Parathyroid adenoma (tissue), 2 donors: ENCODE measurements at regions not wholly inside any gene's neighbourhood (a gene's known extent, or its start where the extent isn't known, plus 50 kb on each side); places are given as distances from the start of the nearest gene placed in this dataset.

Experiments used
- H2AFZ ChIP-seq: fragments of 300-600 bp; sonication (generic); one replicate; pipeline ENCODE4 v1.7.0; 2017; ENCODE audit warnings: antibody characterized with exemption, mild to moderate bottlenecking
- H3K27ac ChIP-seq: fragments of 300-600 bp; sonication (generic); one replicate; pipeline ENCODE4 v1.7.0; 2017
- H3K27me3 ChIP-seq: fragments of 300-600 bp; sonication (generic); one replicate; pipeline ENCODE4 v1.7.0; 2017; ENCODE audit warnings: low read length; ENCODE audit not compliant: control insufficient read depth, insufficient read depth
- H3K36me3 ChIP-seq: fragments of 300-600 bp; sonication (generic); one replicate; pipeline ENCODE4 v1.7.0; 2017; ENCODE audit warnings: low read length; ENCODE audit not compliant: control insufficient read depth, insufficient read depth
- H3K4me1 ChIP-seq: fragments of 300-600 bp; sonication (generic); one replicate; pipeline ENCODE4 v1.7.0; 2017; ENCODE audit warnings: control low read depth
- H3K4me2 ChIP-seq: fragments of 300-600 bp; sonication (generic); one replicate; pipeline ENCODE4 v1.7.0; 2017; ENCODE audit warnings: low read length
- H3K4me3 ChIP-seq: fragments of 300-600 bp; sonication (generic); one replicate; pipeline ENCODE4 v1.7.0; 2017; ENCODE audit warnings: low read depth, low read length
- H3K79me2 ChIP-seq: fragments of 300-600 bp; sonication (generic); one replicate; pipeline ENCODE4 v1.7.0; 2017; ENCODE audit warnings: control low read depth
- H3K9ac ChIP-seq: fragments of 300-600 bp; sonication (generic); one replicate; pipeline ENCODE4 v1.7.0; 2017; ENCODE audit warnings: mild to moderate bottlenecking
- H3K9me3 ChIP-seq: fragments of 300-600 bp; sonication (generic); one replicate; pipeline ENCODE4 v1.7.0; 2017; ENCODE audit warnings: low read length; ENCODE audit not compliant: control insufficient read depth
- TF ChIP-seq, protein P1 (sequence below): fragments of 300-600 bp; sonication (generic); IDR thresholded peaks from one replicate; pipeline ENCODE4 v1.7.0; 2017; ENCODE audit warnings: antibody characterized with exemption, mild to moderate bottlenecking
- donor health status: primary hyperparathyroidism.

DNA sequence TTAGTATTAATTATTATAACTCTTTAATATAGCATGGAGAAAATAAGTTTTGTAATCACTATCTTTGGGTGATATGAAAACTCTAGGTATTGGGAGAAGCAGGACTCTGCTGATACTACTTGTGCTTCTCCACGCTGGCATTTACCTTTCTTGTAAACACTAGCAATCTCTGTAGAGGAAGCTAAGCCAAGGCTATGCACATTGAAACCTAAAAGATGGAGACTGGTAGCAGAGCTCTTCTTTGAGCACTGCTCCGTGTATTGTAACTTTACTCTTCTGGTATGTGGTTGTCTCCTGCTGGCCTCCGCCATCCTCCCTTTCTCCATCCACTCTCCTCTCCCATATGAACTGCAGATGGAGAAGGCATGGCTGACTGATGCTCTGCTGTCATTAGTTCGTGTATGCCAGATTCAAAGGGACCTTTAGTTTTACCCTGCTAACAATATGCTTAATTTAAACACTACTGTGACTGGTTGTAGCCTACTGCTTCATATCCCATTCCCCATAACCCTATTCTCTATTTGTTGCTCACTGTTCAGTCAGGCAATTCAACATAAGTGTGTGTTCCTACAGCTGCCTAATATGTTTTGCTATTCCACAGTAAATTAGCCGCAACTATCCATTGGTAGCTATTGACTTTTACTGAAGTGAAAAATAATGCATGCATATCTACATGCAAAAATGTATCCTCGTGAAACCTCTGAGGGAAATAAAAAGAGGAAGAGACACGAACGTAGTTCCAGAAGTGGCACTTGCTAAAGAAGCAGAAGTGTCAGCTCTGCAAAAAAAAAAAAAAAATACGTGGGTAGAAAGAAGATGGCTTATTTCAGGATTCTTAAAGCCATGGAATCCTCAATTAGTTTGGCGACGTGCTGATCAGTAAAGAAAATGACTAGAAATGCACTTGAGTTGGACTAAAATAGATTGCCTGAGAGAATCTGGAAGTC, 55.6 kb upstream of the CCSER1 start:
- Histone ChIP-seq H3K9ac (no peak overlapping the region), H2AFZ (no peak overlapping the region), H3K27ac (no peak overlapping the region), H3K36me3 (no peaks in the 10 kb centered on the region), H3K27me3 (no peaks in the 10 kb centered on the region), H3K4me1 (no peaks in the 10 kb centered on the region), H3K79me2 (no peaks in the 10 kb centered on the region), H3K4me3 (no peak overlapping the region), H3K9me3 (no peaks in the 10 kb centered on the region), H3K4me2 (no peak overlapping the region)
- TF ChIP-seq, protein P1, sequence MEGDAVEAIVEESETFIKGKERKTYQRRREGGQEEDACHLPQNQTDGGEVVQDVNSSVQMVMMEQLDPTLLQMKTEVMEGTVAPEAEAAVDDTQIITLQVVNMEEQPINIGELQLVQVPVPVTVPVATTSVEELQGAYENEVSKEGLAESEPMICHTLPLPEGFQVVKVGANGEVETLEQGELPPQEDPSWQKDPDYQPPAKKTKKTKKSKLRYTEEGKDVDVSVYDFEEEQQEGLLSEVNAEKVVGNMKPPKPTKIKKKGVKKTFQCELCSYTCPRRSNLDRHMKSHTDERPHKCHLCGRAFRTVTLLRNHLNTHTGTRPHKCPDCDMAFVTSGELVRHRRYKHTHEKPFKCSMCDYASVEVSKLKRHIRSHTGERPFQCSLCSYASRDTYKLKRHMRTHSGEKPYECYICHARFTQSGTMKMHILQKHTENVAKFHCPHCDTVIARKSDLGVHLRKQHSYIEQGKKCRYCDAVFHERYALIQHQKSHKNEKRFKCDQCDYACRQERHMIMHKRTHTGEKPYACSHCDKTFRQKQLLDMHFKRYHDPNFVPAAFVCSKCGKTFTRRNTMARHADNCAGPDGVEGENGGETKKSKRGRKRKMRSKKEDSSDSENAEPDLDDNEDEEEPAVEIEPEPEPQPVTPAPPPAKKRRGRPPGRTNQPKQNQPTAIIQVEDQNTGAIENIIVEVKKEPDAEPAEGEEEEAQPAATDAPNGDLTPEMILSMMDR, result no peak

DNA sequence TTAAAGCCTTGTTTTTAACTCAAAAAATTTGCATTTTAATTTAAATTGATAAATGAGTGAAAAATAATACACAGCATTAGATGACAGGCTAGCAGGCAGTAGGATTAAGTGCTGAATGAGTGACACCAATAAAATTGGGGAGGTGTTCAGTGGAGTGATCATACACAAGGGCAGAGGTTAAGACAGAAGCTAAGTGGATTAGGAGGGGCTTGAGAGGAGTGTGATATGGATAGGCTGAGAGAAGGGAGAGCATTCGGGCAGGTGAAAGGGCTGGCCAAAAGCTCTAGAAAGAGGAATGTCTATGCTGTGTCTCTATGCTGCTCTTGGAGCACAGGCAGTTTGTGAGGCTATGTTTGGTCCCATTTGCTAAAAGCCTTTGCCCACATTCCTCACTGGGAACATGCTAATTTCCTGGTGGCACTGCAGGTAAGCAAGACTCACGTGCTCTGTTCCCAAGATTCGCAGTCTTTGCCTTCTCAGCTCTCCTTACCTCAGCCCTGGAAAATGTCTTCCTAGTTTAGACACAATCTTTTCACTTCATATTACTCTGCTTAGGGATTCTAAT, 52.8 kb upstream of the CCSER1 start:
- Histone ChIP-seq H3K36me3 (no peaks in the 10 kb centered on the region), H3K4me1 (no peaks in the 10 kb centered on the region), H3K9ac (no peak overlapping the region), H3K27ac (no peak overlapping the region), H3K9me3 (no peaks in the 10 kb centered on the region), H3K79me2 (no peaks in the 10 kb centered on the region), H2AFZ (no peak overlapping the region), H3K27me3 (no peaks in the 10 kb centered on the region), H3K4me2 (no peak overlapping the region), H3K4me3 (no peak overlapping the region)
- TF ChIP-seq, protein P1, result no peak
